Endothelial cell of umbilical vein (primary cell): ENCODE measurements at regions not wholly inside any gene's neighbourhood (a gene's known extent, or its start where the extent isn't known, plus 50 kb on each side); places are given as distances from the start of the nearest gene placed in this dataset.

ENCODE experiments used
- BruUV-seq: library from RNA; stranded (reverse); fragments of 400-500 nt; replicated peaks from 2 replicates; lab custom pipeline; 2021; lab: Mats Ljungman, UMichigan
- CTCF ChIA-PET: fragments of 300-600, 350-600 bp; sonication (Branson Sonifier 250); formaldehyde crosslinking; loops from one replicate; lab custom pipeline; 2021; ENCODE audit warnings: antibody characterized with exemption, inconsistent platforms; lab: Charles Lee
- POLR2A ChIA-PET: fragments of 300-600, 350-600 bp; sonication (Branson Sonifier 250); formaldehyde crosslinking; loops from one replicate; lab custom pipeline; 2021; ENCODE audit warnings: antibody characterized with exemption, inconsistent platforms; lab: Charles Lee
- DNase-seq: peaks from one replicate; pipeline ENCODE4 v3.0.0-alpha.2; 2011; ENCODE audit warnings: low read depth, low spot score
- FAIRE-seq: peaks from 2 replicates; lab custom pipeline; 2011; peaks lifted over from hg19 to GRCh38; lab: Jason Lieb, UNC
- H2AFZ ChIP-seq: 2 replicates; pipeline ENCODE4 v1.6.0; 2012; ENCODE audit warnings: low read depth, low read length, control low read depth, inconsistent platforms
- H3K27ac ChIP-seq: 2 replicates; pipeline ENCODE4 v1.5.1; 2011; ENCODE audit warnings: low read depth, mild to moderate bottlenecking, control low read depth, low read length, moderate library complexity; ENCODE audit not compliant: insufficient read depth
- H3K27me3 ChIP-seq, 2 experiments: 2 replicates each; pipeline versions ENCODE4 v1.6.0 to v1.6.1; 2011; ENCODE audit warnings: low read length in 2 of 2, mixed read lengths in 1 of 2; ENCODE audit not compliant: control insufficient read depth in 2 of 2, insufficient read depth in 2 of 2
- H3K36me3 ChIP-seq, 2 experiments: 2 replicates in 1 of 2; 3 replicates in 1 of 2; pipeline ENCODE4 v1.5.1; 2011; ENCODE audit warnings: low read length in 2 of 2, mild to moderate bottlenecking in 1 of 2, moderate library complexity in 1 of 2; ENCODE audit not compliant: control insufficient read depth in 2 of 2, insufficient read depth in 2 of 2; ENCODE audit errors: extremely low read depth in 1 of 2
- H3K4me1 ChIP-seq: 3 replicates; pipeline ENCODE4 v1.5.1; 2011; ENCODE audit warnings: mild to moderate bottlenecking, low read length; ENCODE audit not compliant: control insufficient read depth, insufficient read depth; ENCODE audit errors: extremely low read depth
- H3K4me2 ChIP-seq: 2 replicates; pipeline ENCODE4 v1.6.1; 2011; ENCODE audit warnings: low read length, control low read depth, mixed read lengths; ENCODE audit not compliant: insufficient read depth
- H3K4me3 ChIP-seq, 3 experiments: fragments of 200-600 bp in 1 of 3; sonication (generic), shearing (Covaris generic) in 1 of 3; replicated peaks in 1 of 3; 2 replicates each; pipeline ENCODE4 v1.5.1; 2011 to 2016; ENCODE audit warnings: control low read depth in 3 of 3, low read length in 3 of 3, mild to moderate bottlenecking in 2 of 3, inconsistent platforms in 1 of 3, low read depth in 1 of 3, moderate library complexity in 1 of 3; ENCODE audit not compliant: insufficient read depth in 1 of 3
- H3K79me2 ChIP-seq: 2 replicates; pipeline ENCODE4 v1.6.0; 2012; ENCODE audit warnings: low read length, inconsistent platforms; ENCODE audit not compliant: control insufficient read depth, insufficient read depth
- H3K9ac ChIP-seq: replicated peaks from 2 replicates; pipeline ENCODE3; 2011; ENCODE audit warnings: low read length, control low read depth; ENCODE audit not compliant: insufficient read depth; ENCODE audit errors: extremely low read depth
- H3K9me1 ChIP-seq: replicated peaks from 3 replicates; pipeline ENCODE4 v1.6.0; 2011; ENCODE audit warnings: mild to moderate bottlenecking, low read length; ENCODE audit not compliant: control insufficient read depth, insufficient read depth; ENCODE audit errors: extremely low read depth
- H3K9me3 ChIP-seq: replicated peaks from 2 replicates; pipeline ENCODE4 v1.5.1; 2012; ENCODE audit warnings: low read length, inconsistent platforms; ENCODE audit not compliant: control insufficient read depth, insufficient read depth
- H4K20me1 ChIP-seq: replicated peaks from 2 replicates; pipeline ENCODE3; 2011; ENCODE audit warnings: mild to moderate bottlenecking, low read length; ENCODE audit not compliant: control insufficient read depth, insufficient read depth; ENCODE audit errors: extremely low read depth
- CTCF ChIP-seq, 2 donors: IDR thresholded peaks; 1 replicate in 1 of 2; 2 replicates in 1 of 2; pipeline ENCODE4 v1.5.1; 2011; ENCODE audit warnings: low read length in 2 of 2, mild to moderate bottlenecking in 2 of 2, moderate library complexity in 2 of 2, control low read depth in 1 of 2, inconsistent platforms in 1 of 2, low read depth in 1 of 2; ENCODE audit not compliant: insufficient read depth in 1 of 2; ENCODE audit errors: extremely low read depth in 1 of 2
- EZH2 ChIP-seq: IDR thresholded peaks from 2 replicates; pipeline ENCODE4 v1.6.1; 2012; ENCODE audit warnings: borderline replicate concordance, low read depth, mild to moderate bottlenecking, moderate library complexity, low read length, inconsistent platforms; ENCODE audit not compliant: severe bottlenecking
- FOS ChIP-seq: IDR thresholded peaks from 2 replicates; pipeline ENCODE4 v1.6.1; 2011; ENCODE audit warnings: mild to moderate bottlenecking, low read length, moderate library complexity, borderline replicate concordance; ENCODE audit not compliant: insufficient read depth
- GATA2 ChIP-seq: IDR thresholded peaks from 2 replicates; pipeline ENCODE4 v1.7.0; 2011; ENCODE audit warnings: low read depth, mild to moderate bottlenecking, moderate library complexity, mixed read lengths, low read length; ENCODE audit not compliant: insufficient read length, insufficient read depth
- JUN ChIP-seq: IDR thresholded peaks from 2 replicates; pipeline ENCODE4 v1.6.1; 2011; ENCODE audit warnings: borderline replicate concordance, low read depth; ENCODE audit not compliant: insufficient read length, insufficient read depth
- MAX ChIP-seq: IDR thresholded peaks from 2 replicates; pipeline ENCODE4 v1.6.1; 2011; ENCODE audit not compliant: insufficient read depth, insufficient read length
- MYC ChIP-seq: IDR thresholded peaks from one replicate; pipeline ENCODE4 v1.6.1; 2011; ENCODE audit warnings: mild to moderate bottlenecking, low read depth, low read length
- POLR2A ChIP-seq: IDR thresholded peaks from 2 replicates; pipeline ENCODE4 v1.6.1; 2012; ENCODE audit warnings: low read depth, mild to moderate bottlenecking, control low read depth, low read length
- POLR2AphosphoS5 ChIP-seq: IDR thresholded peaks from 2 replicates; pipeline ENCODE4 v1.6.1; 2012; ENCODE audit warnings: low read depth, mild to moderate bottlenecking, control low read depth, low read length, moderate library complexity; ENCODE audit not compliant: insufficient read depth
- dilution Hi-C: fragments of 300-500 bp; cut with MboI; formaldehyde crosslinking; loops from one replicate; pipeline ENCODE4 v1.15.0; 2019; ENCODE audit warnings: low sequenced_read_pairs; ENCODE audit not compliant: extremely low pct_ligation_motif_present
- intact Hi-C: fragments of 100-400 bp; cut with micrococcal nuclease; formaldehyde crosslinking; loops from one replicate; pipeline ENCODE4 v1.10.0; 2022

- DNase-seq (no peak), FAIRE-seq (no peak)
- no peak overlapping the region for H2AFZ ChIP-seq
- peaks cover 2% of the 10 kb centered on the region for H3K9me3 ChIP-seq
- H3K36me3 ChIP-seq: no peaks in the 10 kb centered on the region
- H3K9me1 ChIP-seq: no peaks in the 10 kb centered on the region
- H3K27me3 ChIP-seq: no peaks in the 10 kb centered on the region
- H3K9ac ChIP-seq: no peak overlapping the region
- no peaks in the 10 kb centered on the region for H4K20me1 ChIP-seq
- no peaks in the 10 kb centered on the region for H3K4me1 ChIP-seq
- no peak overlapping the region for H3K4me2 ChIP-seq
- intact Hi-C loops (no loop called here), dilution Hi-C loops (no loop called here)
- CTCF ChIA-PET: no interaction called here
- H3K27ac ChIP-seq: no peak overlapping the region
- no peaks in the 10 kb centered on the region for H3K79me2 ChIP-seq
- no peak for TF ChIP-seq MYC
- no peak for TF ChIP-seq MAX
- TF ChIP-seq POLR2AphosphoS5: no peak
- no peak for TF ChIP-seq JUN
- no peak for TF ChIP-seq GATA2
- no peak for TF ChIP-seq POLR2A
- no peak for TF ChIP-seq CTCF (IDR thresholded peaks at IDR 0.05; ENCODE audit: extremely low read depth in 1 of 2, insufficient read depth in 1 of 2, low read depth in 1 of 2, low read length in 2 of 2)
- no peak for TF ChIP-seq FOS
- TF ChIP-seq EZH2: no peak
- POLR2A ChIA-PET: no interaction called here
- H3K4me3 ChIP-seq: no peak overlapping the region
- BruUV-seq: no TSS peak
Observed at GRCh38 chr9:118091711-118092500, 387.7 kb downstream of the TLR4 start.
